ENCODE measurements at regions not wholly inside any gene's neighbourhood (a gene's known extent, or its start where the extent isn't known, plus 50 kb on each side); places are given as distances from the start of the nearest gene placed in this dataset.
A peak's percentile ranks its signal among the peaks of the same experiment; 100 is the strongest.

DNA sequence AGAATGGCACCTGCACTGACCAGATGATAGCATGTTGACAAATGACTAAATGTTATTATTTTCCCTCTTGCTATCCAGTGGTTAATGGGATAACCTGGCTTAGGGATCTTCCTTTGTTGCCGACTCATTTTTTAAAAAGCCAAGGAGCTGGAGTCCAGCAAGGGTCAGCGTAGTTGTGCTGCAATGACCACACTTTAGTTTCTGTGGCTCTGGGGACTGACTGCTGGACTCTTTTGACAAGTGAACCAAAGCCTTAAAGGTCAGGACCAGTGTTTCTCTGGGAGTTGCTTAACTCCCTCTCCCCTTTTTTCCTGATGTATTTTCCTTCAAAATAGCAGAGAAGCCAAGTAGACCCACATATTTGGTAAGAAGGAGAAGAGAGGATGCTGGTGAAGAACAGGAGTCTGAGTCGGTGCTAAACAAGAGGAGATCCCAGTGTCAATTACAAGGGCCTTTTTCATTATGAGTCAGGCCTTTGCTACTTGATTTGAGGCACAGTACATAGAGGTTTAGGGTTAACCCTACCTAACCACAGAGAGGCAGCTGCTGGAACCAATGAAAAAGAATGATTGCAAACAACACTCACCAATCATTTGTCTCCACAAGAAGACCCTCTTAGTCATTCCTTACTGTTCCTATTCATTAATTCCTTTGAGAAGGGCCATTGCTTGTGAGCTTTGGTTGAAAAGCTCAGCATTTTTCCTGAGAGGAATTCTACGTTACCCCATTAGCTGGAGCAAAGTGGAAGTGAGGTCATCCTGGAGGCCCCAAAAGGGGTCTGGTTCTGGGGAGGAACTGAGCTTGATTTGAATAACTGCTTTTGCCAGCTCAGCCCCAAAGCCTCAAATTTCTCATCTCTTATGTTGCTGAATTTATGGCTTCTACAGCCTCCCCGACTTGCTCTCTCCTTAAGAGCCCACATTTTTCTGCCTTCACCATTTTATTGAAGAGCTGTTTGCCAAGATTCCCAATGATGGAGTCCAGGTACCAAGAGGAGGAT lies 137.6 kb upstream of the HNMT start:
- no peak for DNase-seq

GRCh38 chr2:137828624-137829023 lies 135.6 kb upstream of the HNMT start:
- no peak for DNase-seq

DNA sequence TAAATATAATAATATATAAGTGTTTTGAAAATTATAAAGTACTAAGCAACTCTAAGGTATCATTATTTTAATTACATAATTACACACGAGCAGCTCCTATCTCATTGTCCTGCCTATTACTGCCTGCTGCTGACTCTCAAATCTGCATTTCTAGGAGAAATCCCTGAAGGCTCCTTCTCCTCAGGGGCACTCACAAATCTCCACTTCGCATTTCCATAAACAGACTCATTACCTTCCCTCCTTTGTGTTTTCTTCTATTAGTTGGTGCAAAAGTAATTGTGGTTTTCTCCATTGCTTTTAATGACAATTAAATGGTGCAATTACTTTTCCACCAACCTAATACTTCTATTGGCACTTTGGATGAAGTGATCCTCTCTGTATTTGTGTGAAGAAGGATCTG lies 135.0 kb upstream of the HNMT start:
- no peak for DNase-seq

GRCh38 chr2:137834760-137835379 lies 129.4 kb upstream of the HNMT start:
- no peak for DNase-seq

DNA sequence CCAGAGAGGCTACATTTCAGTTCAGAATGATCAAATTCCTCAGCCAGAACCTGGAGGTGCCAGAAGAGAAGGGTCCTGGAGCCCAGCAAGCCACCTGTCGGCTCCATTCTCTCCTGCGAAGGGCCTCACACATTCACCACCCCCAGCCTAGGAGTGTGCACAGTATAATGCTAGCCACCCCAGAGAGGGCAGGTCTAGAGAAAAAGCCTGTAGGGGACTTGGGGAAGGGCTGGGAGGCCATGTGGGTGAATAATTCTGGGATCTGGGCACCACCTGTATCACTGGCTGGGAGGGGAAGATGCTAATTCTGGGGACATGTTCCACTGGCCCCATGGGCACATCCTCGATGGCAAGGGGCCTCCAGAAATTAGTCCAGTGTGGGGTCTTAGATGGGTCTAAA lies 127.6 kb upstream of the HNMT start:
- no peak for DNase-seq

GRCh38 chr2:137837830-137838229 lies 126.4 kb upstream of the HNMT start:
- no peak for DNase-seq

DNA sequence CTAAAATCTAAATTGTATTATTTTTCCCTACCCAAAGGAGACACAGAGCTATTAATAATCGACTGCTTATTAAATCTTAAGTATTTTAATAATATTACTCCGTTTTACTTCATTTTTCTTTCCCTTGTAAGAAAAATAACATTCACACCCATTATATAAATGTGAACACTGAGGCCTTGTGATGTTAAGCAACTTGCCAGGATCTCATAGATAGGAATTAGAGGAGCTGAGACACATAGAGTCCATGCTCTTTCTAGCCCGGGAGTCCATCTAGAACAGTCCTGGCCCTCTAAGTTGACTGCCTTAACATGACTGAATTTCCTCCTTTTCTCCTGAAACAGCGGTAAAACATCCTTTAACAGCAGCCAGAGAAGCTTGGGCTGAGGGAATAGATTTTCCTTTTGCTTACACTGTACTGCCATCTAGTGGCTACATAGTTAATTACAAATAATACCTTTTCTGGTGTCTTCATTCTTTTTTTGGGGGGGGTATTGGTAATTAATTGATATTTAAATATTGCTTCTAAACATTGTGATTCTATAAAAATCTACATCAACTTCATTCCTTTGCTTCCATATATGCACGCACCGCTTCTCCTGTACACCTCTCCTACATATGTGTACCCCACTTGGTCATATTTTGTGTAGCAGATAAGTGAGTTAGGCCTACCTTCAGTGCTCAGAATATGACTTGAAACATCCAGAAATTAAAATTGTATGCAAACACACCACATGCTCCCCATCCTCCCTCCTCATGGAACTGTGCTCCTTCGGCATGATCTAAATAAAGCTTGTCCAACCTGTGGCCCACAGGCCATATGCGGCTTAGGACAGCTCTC lies 125.8 kb upstream of the HNMT start:
- DNase-seq = peak; percentile 42

GRCh38 chr2:137842430-137842829 lies 121.8 kb upstream of the HNMT start:
- DNase-seq = no peak

DNA sequence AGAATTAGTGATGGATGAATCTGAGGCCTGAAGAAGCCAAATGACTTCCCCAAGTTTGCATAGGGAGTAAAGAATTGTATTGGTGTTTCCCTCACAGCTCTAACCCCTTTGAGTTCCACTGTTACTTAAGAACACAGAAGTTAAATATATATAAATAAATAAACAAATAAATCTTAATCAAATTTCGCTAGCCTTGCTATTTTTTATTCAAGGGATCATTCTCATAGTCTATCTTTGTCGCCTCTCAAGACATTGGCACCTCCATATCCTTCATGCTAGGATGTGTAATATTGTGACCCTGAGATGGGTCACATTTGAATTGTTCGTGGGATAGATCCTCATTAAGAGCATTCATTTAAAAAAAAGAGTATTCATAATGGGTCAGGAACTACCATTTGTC lies 121.3 kb upstream of the HNMT start:
- DNase-seq = no peak

- no peak for DNase-seq
Measured at GRCh38 chr2:137845422-137845821, 118.9 kb upstream of the HNMT start.

DNA sequence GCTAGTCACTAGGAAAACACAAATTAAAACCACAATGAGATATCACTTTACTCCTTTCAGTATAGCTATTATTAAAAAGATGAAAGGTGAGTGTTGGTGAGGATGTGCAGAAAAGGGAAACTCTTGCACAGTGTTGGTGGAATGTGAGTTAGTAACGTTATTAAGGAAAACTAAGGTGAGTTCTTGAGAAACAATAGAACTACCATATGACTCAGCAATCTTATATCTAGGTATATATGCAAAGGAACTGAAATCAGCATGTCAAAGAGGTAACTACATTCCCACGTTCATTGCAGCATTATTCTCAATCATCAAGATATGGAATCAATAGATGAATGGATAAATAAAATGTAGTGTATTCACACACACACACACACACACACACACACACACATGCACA lies 117.3 kb upstream of the HNMT start:
- DNase-seq = no peak

- DNase-seq = no peak
Measured at GRCh38 chr2:137847443-137847842, 116.8 kb upstream of the HNMT start.

DNA sequence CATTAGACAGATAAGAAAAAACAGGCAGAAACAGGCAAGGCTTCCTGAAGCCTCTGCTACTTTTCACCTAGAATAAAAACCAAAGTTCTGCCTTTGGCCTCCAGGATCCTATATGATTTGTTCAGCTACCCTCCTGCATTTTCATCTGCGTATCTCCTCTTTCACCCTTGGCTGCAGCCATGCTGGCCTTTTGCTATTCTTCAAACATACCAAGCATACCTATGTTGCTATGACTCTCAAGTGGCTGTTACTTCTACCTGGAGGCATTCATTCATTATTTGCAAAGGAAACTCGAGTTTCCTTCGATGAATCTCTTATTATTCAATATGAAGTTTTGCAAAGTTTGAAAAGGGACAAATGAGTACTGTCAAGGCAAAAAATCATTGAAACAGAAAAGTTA lies 106.4 kb upstream of the HNMT start:
- no peak for DNase-seq

DNA sequence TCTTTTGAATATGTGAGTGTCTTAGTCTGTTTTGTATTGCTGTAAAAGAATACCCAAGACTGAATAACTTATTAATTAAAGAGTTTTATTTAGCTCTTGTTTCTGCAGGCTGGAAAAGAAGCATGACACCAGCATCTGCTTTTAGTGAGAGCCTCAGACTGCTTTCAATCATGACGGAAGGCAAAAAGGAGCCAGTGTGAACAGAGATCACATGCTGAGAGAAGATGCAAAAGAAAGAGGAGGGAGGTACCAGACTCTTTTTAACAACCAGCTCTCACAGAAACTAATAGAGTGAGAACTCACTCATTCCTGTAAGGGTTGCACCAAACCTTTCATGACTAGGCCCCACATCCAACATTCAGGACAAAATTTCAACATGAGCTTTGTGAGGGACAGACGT lies 101.6 kb upstream of the HNMT start:
- no peak for DNase-seq

DNA sequence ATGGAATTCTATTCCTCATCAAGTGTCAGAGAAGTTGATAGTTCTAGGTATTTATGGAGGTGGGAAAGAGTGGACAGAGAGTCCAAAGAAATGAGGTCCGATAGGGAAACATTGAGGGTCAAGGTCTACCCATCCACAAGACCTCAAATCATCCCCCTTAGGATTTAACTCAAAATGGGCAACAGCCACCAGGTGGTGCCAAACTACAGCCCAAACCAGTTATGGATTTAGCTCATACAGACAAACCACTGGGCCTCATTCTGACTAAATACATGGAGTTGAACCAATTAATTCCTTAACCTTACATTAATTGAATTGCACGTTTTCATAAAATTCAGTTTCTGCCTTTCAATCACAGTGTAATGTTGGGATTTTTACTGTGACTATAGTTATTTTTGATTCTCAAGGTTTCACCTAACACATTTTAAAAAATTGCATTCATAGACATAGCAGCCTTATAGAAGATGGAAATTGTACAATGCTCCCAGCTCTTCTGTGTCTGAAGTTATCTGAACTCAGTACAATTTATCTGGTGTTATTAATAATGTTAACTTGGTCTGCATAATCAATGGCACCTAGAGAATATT lies 98.2 kb upstream of the HNMT start:
- peak; percentile 37 for DNase-seq

GRCh38 chr2:137870682-137871081 lies 93.6 kb upstream of the HNMT start:
- no peak for DNase-seq

DNA sequence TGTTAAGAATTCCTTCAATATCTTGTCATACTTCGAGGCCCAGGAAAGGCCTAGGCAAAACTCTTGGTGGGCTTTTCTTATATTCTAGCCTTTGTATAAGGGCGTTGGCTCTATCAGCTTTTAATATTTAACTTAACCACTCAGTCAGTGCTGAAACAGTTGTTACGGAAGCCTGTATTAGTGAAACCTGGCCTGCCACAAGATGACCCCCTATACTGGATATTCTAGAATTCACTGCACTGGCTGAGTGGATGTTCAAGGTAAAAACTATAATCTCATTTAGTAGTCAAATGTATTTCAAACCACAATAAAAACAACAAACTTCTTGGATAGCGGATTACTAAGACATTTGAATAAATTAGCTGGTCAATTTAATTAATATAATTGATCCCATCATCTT lies 91.7 kb upstream of the HNMT start:
- no peak for DNase-seq

- DNase-seq = no peak
Measured at GRCh38 chr2:137873536-137874244, 90.6 kb upstream of the HNMT start.

DNA sequence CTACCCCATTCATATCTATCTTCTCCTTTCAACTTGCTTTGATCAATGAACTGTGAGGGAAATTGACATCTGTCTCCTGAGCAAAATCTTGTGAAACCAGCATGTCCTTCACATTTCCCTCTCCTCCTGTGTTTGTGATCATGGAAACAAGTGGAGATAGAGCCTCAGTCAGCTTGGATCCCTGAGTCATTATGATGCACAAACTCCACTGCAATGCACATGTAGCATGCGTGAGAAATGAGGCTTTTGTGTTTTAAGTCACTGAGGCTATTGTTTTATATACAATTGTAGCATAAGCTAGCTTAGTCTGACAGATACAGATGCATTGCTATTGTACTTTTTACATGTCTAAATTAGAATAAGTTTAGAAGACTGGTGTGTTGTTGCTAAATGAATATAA lies 85.2 kb upstream of the HNMT start:
- DNase-seq = no peak

- no peak for DNase-seq
Measured at GRCh38 chr2:137881711-137882110, 82.6 kb upstream of the HNMT start.

DNA sequence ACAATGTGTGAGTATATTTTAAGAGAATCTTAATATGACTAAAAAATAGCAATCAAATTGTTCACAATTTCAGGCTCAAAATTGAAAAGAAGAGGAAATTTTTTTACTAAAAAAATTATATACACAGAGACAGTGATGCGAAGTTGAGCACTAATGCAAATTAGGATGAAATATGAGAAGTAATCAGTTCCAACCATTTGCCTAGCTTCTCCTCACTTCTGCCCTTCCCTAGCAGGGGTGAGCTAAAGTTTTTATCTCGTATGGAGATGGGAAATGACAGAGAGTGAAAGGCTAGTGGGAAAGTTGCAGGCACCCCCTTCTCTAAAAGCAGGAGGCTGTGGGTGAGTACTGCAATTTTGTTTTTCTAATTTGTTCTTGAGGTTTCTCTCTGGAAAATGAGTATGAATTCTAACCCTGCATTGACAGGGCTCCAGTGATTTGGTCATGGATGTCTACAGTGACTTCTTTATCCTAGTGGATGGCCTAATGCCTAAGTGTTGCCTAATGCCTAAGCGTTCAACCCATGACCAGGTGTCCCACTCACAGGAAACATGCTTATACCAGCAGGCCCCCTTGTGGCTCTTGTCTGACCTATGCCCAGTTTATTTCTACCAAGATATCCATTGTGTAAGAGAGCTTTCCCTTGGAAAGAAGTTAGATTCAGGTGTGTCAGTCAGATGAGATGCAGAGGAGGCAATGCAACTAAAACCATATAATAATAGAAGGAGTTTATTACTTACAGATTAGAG lies 78.0 kb upstream of the HNMT start:
- DNase-seq = no peak

DNA sequence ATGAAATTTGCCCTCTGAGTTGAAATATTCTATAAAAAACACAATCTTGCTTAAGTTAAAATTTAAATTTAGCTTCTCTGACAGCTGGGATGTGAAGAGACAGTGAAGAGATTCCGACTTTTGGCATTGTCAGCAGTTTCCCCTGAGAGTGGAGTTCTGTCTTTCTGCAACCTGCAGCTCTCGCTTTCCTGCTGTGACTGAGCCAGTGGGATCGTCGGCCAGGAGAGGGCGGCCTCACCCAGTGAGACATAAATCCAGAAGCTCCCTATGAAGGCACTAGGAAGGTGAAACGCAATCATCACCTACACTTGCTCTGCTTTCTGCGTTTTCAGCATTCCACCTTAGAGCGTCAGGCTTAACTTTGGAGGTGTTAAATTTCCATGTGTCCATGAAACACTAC lies 75.4 kb upstream of the HNMT start:
- no peak for DNase-seq
